Stimulated activated CD8-positive, alpha-beta memory T cell treated with anti-CD3 and anti-CD28 coated beads, Interleukin-2, amount 100 ng/mL, for 1 hour (primary cell): ENCODE measurements at regions not wholly inside any gene's neighbourhood (a gene's known extent, or its start where the extent isn't known, plus 50 kb on each side); places are given as distances from the start of the nearest gene placed in this dataset.
"Not testable (repeated sequence)": the region's sequence is repeated elsewhere in the genome, so short reads cannot be mapped to it uniquely, and the experiment has no call there.

ENCODE experiments used
- DNase-seq, 2 donors: peaks; one replicate each; pipeline ENCODE4 v3.0.0-alpha.2; 2020; ENCODE audit warnings: low read depth in 2 of 2

DNA sequence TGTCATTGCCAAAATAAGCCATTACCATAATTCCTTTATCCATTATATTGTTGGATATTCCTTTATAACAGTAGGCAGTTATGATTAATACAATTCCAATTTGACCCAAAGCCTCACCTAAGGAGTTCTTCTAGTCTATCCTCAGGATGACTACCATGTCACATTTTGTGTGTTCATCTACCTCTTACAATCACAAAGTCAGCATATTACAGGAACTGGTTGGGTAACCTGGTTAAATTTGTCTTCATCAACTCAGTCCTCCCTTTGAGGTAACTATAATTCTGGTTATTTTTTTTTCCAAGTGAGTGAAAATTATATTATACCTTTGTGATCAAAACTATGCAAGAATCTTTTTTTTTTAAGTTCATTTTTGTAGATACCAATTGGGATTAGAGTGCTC, 540.5 kb downstream of the BTBD3 start:
- DNase-seq = no peak

DNA sequence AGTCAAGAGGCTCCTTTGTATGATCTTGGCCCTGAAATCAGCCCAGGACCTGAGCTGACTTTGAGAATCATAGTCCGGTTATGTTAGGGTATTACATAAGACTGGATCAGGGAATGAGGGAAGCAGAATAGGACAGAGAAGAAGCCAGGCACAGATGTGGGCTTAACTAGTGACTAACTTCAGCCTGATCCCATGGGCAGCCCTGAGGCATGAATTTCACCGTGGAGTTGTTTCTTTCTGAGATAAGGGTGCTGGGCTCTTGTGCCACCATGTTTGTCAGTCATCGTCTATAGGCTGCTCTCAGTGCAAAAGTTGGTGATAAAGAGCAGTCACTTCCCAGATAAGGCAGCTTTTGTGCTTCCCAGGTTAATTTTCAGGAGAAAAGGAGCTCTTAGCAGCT, 544.7 kb upstream of the SPTLC3 start:
- DNase-seq = no peak

DNA sequence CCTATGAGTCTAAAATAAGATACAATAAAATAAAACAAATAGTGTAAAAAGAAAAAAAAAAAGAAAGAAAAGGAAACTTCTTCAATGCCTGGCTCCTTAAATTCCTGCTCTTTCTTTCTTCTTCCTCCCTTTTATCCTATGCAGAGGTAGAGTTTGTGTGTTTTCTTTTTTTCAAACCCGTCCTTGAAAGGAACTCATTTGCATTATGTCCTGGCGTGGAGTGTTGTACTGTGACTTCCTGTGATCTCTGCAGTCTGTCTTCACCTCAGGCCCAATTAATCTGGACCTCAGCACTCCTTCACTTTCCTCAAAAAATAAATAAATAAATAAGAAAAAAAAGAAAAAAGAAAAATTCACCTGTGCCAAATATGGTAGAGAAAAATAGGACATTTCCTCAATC, 541.9 kb upstream of the SPTLC3 start:
- DNase-seq = no peak

DNA sequence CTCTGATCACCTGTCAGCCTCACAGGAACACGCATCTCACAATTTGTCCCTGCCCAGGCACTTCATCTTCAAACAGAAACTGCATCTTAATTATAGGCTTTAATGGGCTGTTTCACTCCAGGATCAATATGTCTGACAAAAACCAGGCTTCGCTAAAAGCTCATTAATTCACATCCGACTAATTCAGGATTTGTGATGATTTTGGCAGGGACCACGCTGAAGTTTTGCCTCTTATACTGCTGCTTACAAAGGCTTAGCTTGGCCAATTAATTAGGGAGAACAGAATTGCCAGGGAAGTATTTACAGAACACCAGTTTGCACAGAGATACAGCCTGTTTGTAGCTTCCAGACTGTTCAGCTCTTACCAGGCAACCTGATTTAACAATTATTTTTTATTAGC, 541.0 kb upstream of the SPTLC3 start:
- DNase-seq = no peak

DNA sequence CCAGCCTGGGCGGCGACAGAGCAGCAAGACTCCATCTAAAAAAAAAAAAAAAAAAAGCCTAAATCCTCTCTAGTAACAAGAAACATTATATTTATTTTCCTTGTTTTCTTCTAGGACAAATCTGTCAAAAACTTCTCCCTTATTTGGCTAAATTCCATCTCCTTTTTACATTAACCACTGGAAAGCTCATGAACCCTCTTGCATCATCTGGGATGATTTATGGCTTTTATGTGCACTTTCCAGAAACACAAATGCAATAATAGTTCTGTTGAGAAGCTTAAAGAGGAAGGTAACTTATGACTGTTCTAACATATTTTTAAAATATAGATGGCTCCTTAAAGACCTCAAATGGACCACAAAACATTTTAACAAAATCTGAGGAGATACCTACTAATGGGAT, 526.1 kb upstream of the SPTLC3 start:
- no peak for DNase-seq

DNA sequence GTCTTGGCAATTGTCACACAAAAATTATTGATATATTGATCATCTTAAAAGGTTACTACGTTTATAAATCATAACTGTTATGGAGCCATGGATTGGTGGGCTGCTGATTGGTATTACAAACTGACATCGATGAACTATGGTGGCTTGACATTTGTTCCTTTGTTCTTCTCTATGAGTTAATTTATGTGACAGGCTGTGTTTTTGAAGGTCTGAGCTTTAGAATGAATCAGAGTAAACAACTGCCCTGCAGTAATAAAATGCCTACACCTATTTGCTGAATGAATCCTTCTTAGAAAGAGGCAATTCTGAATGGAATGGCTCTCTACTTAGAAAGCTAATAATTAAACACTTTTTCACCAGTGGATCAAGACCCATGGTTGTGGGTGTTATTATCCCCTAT, 506.3 kb upstream of the SPTLC3 start:
- no peak for DNase-seq

DNA sequence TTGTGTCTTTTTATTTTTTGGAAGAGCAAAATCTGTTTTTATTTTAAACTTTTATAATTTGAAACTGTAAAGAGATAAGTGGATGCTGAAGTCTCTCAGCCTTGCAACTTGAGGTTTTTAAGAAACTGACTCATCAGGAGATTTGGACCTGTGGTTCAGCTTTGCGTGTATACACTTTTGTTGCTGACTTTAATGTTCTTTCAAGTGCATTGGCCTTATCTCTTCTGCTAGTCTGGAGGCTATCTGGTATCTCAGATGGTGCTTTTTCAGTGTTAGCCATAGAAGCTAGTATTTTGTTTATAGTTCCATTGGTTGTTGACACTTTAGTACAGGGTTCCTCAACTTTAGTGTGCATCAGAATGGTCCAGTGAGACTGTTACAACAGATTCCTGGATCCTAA, 504.0 kb upstream of the SPTLC3 start:
- no peak for DNase-seq

DNA sequence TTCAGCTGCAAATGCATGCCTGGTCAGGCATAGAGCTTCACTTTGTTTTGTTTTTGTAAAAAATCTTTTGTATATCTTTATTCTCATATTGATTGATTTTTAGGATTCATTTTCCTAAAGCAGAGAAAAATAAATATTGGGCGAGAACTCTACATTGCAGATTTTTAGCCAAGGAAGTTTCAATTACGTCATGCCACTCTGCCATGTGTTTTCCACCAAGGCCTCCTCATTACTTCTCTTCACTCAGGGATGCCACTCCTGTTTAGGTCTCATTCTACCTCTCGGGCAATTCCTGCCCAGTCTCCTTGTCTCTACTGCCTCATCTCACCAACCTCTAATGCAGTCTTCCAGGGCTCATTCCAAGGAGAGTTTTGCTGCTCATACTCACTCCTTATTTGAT, 497.3 kb upstream of the SPTLC3 start:
- no peak for DNase-seq

DNA sequence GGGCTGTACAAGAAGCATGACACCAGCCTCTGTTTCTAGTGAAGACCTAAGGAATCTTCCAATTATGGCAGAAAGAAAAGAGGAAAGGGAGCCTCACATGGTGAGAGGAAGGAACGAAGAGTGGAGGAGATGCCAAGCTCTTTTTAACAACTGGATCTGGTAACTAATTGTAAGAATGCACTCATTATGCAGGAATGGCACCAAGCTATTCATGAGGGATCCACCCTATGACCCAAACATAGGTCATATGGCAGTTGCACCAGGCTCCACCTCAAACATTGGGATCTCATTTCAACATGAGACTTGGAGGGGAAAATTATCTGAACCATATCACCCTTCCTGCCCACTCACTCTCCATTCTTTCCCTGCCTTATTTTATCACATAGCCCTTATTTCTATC, 496.0 kb upstream of the SPTLC3 start:
- no peak for DNase-seq

DNA sequence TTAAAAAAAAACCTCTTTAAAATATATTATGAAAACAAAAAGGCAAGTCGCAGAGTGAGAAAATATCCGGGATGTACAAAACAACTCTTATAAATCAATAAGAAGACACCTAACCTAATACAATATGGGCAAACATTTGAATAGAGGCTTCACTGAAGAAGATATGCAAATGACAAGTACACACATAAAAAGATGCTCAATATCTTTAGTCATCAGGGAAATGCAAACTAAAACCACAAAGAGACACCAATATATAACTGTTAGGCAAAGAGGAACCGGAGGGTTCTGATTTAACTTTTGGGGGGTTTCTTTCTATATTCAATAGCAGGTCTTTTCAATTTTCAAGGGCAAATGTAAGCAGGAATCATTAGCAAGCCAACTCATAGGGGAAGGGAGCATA, 480.7 kb upstream of the SPTLC3 start:
- DNase-seq = no peak

DNA sequence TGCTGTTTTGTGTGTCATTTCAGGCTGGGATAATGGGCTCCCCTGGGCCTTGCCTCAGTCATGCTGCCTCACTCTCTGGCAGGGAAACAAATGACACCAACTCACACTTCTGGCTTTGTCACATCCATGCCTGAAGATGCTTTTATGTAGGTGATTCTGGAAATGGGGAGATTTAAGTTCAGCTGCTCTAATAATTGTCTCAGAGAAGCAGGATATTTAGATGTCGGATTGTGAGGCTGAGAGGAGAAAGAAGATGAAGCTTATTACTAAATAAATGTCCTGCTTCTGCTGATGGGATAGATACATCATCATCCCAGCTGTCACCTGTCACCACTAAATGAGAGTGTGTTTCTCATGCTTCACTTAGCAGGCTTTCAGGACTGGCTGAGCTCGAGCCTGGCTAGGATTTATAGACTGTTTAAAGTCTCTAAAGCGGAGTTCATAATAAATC, 480.2 kb upstream of the SPTLC3 start:
- no peak for DNase-seq

DNA sequence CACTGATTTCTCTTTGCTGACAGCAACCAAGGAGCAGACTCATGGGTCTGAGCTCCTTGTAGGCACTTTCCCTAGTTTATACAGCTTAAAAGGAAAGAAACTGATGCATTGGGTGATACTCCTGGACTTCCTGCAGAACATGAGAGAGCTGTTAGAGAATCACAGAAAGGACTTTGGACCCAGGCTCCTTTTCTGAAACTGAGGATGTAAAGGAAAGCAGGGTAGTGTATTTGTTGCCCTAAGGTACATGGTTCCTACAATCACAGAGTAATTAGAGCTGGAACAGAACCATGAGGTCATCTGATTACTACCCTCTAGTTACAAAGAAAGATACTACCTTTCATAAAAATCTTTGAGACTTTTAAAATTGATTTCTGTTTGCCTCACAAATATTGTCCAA, 477.1 kb upstream of the SPTLC3 start:
- no peak for DNase-seq

DNA sequence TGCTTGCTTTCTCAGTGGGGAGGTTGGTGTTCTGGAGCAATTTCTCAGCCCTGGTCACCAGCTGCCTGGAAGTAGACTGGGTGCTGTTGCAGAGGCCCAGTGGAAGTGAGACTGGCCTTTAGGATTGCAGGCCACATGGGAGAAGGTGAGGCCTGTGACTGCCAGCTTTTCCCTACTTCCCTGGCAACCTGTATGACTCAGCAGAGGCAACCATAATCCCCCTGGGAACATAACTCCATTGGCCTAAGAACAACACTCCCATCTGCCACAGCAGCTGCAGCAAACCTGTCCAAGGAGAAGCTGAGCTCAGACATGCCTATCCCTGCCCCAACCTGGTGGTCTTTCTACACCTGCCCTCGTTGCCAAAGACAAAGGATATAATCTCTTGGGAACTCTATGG, 473.5 kb upstream of the SPTLC3 start:
- DNase-seq = no peak

DNA sequence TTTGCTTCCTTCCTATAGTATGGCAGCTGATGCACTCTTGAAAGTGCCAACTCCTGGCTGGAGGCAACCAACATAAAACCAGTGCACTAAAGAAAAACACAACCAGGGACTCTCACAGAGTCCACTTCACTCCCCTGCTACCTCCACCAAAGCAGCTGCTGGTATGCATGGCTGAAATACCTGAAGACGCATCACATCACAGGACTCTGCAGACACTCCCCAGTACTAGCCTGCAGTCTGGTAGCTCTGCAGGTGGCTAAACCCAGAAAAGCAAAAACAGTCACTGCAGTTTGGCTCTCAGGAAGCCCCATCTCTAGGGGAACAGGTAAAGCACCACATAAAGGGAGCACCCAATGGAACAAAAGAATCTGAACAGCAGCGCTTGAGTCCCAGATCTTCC, 473.0 kb upstream of the SPTLC3 start:
- DNase-seq = no peak

DNA sequence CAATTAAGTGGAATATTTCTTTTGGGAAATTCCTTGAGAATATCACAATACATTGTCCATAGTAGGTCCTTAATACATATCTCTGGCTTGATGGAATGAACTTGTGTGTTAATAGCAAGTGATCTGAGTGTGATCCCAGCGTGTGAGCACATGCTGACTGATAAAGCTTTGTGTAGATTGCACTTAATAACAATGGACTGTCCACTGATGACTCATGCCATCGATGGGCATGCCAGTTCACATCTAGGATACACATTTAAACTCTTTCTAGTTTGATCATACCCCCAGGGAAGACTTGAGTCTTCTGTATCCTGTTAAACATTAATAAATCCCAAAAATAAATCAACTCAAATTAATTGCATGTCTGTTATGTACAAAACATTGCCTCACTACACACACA, 454.3 kb upstream of the SPTLC3 start:
- no peak for DNase-seq

DNA sequence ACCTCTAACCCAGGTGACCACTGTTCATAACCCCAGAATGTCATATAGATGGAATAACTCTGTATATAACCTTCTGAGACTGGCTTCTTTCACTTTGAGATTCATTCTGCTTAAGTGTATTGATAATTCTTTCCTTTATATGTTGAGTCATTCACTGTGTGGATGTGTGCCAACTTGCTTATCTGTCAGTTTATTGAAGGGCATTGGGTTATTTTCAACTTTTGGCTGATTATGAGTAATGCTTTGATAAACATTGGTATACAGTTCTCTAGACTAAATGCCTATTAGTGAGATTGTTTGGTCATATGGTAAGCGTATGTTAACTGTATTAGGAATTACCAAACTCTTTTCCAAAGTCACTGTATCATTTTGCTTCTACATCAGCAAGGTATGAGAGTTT, 453.4 kb upstream of the SPTLC3 start:
- DNase-seq = no peak

DNA sequence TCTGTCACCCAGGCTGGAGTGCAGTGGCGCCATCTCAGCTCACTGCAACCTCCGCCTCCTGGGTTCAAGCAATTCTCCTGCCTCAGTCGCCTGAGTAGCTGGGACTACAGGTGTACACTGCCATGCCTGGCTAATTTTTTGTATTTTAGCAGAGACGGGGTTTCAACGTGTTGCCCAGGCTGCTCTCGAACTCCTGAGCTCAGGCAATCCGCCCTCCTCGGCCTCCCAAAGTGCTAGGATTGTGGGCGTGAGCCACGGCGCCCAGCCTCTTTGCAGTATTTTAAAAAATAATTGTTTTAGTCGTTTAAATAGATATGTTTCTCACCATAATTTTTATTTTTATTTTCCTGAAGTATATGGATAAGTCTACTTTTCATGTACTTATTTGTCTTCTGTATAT, 452.9 kb upstream of the SPTLC3 start:
- DNase-seq = not testable (repeated sequence)

DNA sequence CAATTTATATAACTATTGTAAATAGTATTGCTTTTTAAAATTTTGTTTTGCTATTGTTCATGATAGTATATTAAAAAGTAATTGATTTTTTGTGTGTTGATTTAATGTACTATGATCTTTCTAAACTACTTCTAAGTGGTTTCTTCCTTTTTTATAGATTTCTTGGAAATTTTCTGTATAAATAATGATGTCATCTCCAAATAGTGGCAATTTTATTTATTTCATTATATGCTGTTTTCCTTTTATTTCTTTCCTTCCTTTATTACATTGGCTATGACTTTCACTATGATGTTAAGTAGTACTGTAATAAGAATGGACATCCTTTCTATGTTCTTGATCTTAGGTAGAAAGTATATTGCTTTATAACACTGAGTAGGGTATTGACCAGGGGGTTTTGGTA, 451.5 kb upstream of the SPTLC3 start:
- DNase-seq = no peak

DNA sequence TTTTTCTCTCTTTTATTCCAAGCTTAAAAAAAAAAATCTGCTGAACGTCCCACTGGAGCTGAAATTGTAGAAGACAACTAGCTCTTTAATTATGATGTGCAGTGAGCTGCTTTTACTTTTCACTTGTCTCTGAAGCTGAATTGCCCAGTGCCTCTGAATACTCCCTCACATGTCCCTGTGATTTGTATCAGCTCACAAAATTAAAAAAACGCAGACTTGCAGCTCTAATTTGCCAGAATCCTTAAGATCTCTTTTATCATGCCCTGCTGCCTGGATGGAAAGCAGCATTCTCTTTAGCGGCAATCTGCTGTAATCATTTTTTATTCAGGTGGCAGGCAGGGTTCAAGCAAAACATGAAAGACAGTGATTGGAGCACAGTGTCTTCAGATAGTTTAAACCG, 443.8 kb upstream of the SPTLC3 start:
- DNase-seq = no peak

DNA sequence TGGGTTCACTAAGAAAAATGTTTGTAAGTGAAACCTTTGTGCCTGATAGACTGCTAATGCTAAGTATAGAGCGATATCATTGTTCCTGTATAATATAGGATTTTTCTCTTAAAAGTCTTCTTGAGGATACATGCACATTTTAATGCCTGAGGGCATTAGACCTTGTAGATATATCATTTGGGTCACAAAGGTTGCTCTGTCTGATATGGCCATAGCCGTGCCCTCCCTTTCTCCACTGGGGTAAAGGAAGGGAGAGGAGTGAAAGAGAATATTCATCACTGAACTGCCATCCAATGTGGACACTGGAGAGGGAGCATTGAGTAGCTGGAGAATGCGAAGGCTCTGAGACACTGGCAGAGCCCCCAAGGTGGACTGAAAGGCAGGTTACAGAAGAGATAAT, 442.2 kb upstream of the SPTLC3 start:
- DNase-seq = no peak

DNA sequence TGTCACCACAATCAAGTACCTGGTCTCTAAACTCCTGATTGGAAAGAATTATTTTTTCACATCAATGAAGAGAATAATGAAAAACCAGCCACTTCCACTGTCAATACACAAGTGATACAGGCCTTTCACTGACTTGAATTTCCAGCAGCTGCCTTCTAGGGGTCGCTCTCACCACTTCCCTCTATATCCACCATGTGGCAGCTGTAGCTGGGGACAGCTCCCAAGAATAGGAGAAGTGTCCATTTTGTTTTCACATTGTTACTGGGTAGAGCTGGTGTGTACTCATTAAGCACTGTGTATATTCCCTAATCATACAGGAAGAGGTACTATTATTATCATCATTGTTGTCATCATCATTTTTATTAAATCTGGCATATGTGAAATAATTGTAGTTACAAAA, 438.4 kb upstream of the SPTLC3 start:
- DNase-seq = no peak

DNA sequence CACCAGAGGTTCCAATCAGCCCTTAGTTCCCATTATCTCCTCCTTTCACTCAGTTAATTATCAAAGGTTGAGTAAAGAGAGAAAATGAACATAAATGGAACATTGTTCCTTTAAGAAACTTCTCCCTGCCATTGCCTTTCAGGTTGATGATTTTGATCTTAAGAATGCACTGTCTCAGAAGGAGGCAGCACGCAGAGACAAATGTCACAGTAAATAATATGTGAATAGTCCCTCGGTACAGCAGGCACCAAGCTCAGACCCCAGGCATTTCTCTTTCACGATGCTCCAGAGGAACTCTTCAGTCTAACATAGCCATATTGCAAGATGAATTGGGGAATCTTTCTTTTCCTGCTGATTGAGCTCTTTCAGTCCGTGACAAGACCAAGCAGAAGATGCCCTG, 435.3 kb upstream of the SPTLC3 start:
- no peak for DNase-seq

DNA sequence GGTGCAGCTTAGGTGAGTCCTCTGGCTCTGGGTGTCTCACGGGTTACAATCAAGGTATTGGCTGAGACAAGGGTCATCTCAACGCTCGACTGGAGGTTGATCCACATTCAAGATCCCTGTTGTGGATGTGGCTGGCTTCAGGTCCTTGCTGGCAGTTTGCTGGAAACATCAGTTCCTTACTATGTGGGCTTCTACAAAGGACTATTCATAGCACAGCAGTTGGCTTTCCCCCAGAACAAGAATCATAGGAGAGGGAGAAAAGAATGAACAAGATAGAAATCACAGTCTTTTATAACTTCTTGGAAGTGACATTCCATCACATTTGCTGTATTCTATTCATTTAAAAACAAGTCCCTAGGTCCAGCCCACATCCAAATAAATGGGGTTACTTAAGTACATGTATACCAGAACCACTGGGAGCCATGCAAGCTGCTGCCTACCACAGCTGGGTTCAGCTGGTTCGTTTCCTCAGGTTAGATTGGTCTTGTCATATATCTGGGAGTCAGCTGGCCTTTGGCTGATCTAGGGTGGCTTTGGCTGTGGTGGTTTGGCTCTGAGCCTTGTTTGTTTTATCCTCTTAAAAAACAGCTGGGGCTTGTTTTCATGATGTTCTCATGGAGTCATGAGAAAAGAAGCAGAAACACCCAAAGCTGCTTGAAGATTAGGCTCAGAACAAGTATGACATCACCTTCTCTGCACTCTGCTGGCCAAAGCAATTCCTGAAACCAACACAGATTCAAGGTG, 433.2 kb upstream of the SPTLC3 start:
- DNase-seq = no peak

DNA sequence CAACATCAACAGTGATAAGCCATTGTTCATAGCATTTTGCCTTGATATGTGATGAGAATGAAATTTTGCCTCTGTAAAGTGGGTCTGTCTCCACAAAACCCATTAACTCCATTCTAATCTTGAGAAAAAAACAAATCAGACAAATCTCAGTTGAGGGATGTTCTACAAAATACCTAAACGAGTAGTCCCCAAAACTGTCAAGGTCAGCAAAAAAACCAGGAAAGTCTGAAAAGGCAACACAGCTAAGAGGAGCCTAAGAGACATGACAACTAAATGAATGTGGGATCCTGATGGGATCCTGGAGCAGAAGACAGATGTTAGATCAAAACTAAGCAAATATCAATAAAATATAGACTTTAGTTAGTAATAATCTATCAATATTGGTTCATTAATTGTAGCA, 431.6 kb upstream of the SPTLC3 start:
- no peak for DNase-seq
